Ectodermal cell (in vitro differentiated cells): ENCODE measurements at regions not wholly inside any gene's neighbourhood (a gene's known extent, or its start where the extent isn't known, plus 50 kb on each side); places are given as distances from the start of the nearest gene placed in this dataset.

ENCODE experiments used
- H3K27ac ChIP-seq: 2 replicates; pipeline ENCODE4 v1.7.0; 2013; ENCODE audit warnings: mild to moderate bottlenecking, low read depth, low read length; ENCODE audit not compliant: insufficient read depth, poor library complexity, severe bottlenecking
- H3K27me3 ChIP-seq: 2 replicates; pipeline ENCODE4 v1.7.0; 2013; ENCODE audit warnings: mild to moderate bottlenecking, low read length; ENCODE audit not compliant: insufficient read depth, control insufficient read depth, poor library complexity, severe bottlenecking
- H3K36me3 ChIP-seq: one replicate; pipeline ENCODE4 v1.7.0; 2013; ENCODE audit warnings: low read length; ENCODE audit not compliant: control insufficient read depth, insufficient read depth
- H3K4me1 ChIP-seq: one replicate; pipeline ENCODE4 v1.7.0; 2013; ENCODE audit warnings: low read length; ENCODE audit not compliant: control insufficient read depth, insufficient read depth
- H3K4me3 ChIP-seq: 2 replicates; pipeline ENCODE4 v1.7.0; 2013; ENCODE audit warnings: low read depth, low read length, control low read depth; ENCODE audit not compliant: insufficient read depth
- H3K9me3 ChIP-seq: 2 replicates; pipeline ENCODE4 v1.7.0; 2013; ENCODE audit warnings: mild to moderate bottlenecking, low read length, moderate library complexity; ENCODE audit not compliant: control insufficient read depth
- WGBS, 2 experiments: methylation state at CpG; one replicate each; pipeline ENCODE4 v1.1.7; 2013; ENCODE audit warnings: missing lambda C conversion rate in 2 of 2; 5-methylcytosine and 5-hydroxymethylcytosine counted together

GRCh38 chr2:200079356-200079755 is 124.0 kb downstream of the MAIP1 start:
- Histone ChIP-seq H3K27me3 (no peaks in the 10 kb centered on the region), H3K4me1 (peaks cover 11% of the 10 kb centered on the region), H3K36me3 (no peaks in the 10 kb centered on the region), H3K4me3 (no peak overlapping the region), H3K27ac (no peak overlapping the region), H3K9me3 (no peaks in the 10 kb centered on the region)
- WGBS, 2 experiments, result 88 to 90% methylated on average over 2 of the region's 2 CpGs

GRCh38 chr2:200081236-200081635 is 125.9 kb downstream of the MAIP1 start:
- H3K27ac ChIP-seq, result peak overlapping the region; percentile 79
- 66 to 74% methylated on average over 8 of the region's 8 CpGs for WGBS, 2 experiments
- no peaks in the 10 kb centered on the region for H3K36me3 ChIP-seq
- H3K4me1 ChIP-seq, result peaks cover 11% of the 10 kb centered on the region
- H3K9me3 ChIP-seq, result no peaks in the 10 kb centered on the region
- H3K27me3 ChIP-seq, result no peaks in the 10 kb centered on the region
- no peak overlapping the region for H3K4me3 ChIP-seq

GRCh38 chr2:200081811-200082210 is 126.4 kb downstream of the MAIP1 start:
- Histone ChIP-seq H3K27ac (peak overlapping the region; percentile 79), H3K4me1 (peaks cover 11% of the 10 kb centered on the region), H3K4me3 (no peak overlapping the region), H3K27me3 (no peaks in the 10 kb centered on the region), H3K9me3 (no peaks in the 10 kb centered on the region), H3K36me3 (no peaks in the 10 kb centered on the region)
- 88 to 90% methylated on average over 2 of the region's 2 CpGs for WGBS, 2 experiments

GRCh38 chr2:200084036-200084435 is 128.7 kb downstream of the MAIP1 start:
- H3K9me3 ChIP-seq, result no peaks in the 10 kb centered on the region
- no peaks in the 10 kb centered on the region for H3K36me3 ChIP-seq
- no peak overlapping the region for H3K4me3 ChIP-seq
- H3K27ac ChIP-seq, result no peak overlapping the region
- H3K27me3 ChIP-seq, result no peaks in the 10 kb centered on the region
- H3K4me1 ChIP-seq, result peaks cover 19% of the 10 kb centered on the region

- H3K4me3 ChIP-seq, result no peak overlapping the region
- no peaks in the 10 kb centered on the region for H3K36me3 ChIP-seq
- H3K27ac ChIP-seq, result no peak overlapping the region
- no peaks in the 10 kb centered on the region for H3K9me3 ChIP-seq
- no peaks in the 10 kb centered on the region for H3K27me3 ChIP-seq
- H3K4me1 ChIP-seq, result peaks cover 32% of the 10 kb centered on the region
- 92 to 93% methylated on average over 9 of the region's 9 CpGs for WGBS, 2 experiments
Observed at GRCh38 chr2:200086911-200087310, 131.5 kb downstream of the MAIP1 start.

- no peaks in the 10 kb centered on the region for H3K36me3 ChIP-seq
- H3K4me1 ChIP-seq, result peaks cover 32% of the 10 kb centered on the region
- no peak overlapping the region for H3K4me3 ChIP-seq
- no peak overlapping the region for H3K27ac ChIP-seq
- H3K27me3 ChIP-seq, result no peaks in the 10 kb centered on the region
- H3K9me3 ChIP-seq, result no peaks in the 10 kb centered on the region
- 91 to 93% methylated on average over 5 of the region's 5 CpGs for WGBS, 2 experiments
Observed at GRCh38 chr2:200087451-200087850, 132.1 kb downstream of the MAIP1 start.

GRCh38 chr2:200089040-200089755 is 133.8 kb downstream of the MAIP1 start:
- 74 to 85% methylated on average over 6 of the region's 6 CpGs for WGBS, 2 experiments
- Histone ChIP-seq H3K27me3 (no peaks in the 10 kb centered on the region), H3K36me3 (no peaks in the 10 kb centered on the region), H3K4me1 (peaks cover 34% of the 10 kb centered on the region), H3K4me3 (no peak overlapping the region), H3K9me3 (no peaks in the 10 kb centered on the region), H3K27ac (no peak overlapping the region)

GRCh38 chr2:200089756-200090109 is 134.4 kb downstream of the MAIP1 start:
- WGBS, 2 experiments, result 72 to 74% methylated on average over 6 of the region's 6 CpGs
- no peak overlapping the region for H3K27ac ChIP-seq
- no peak overlapping the region for H3K4me3 ChIP-seq
- H3K4me1 ChIP-seq, result peaks cover 34% of the 10 kb centered on the region
- no peaks in the 10 kb centered on the region for H3K27me3 ChIP-seq
- no peaks in the 10 kb centered on the region for H3K9me3 ChIP-seq
- no peaks in the 10 kb centered on the region for H3K36me3 ChIP-seq

- no peak overlapping the region for H3K27ac ChIP-seq
- no peaks in the 10 kb centered on the region for H3K9me3 ChIP-seq
- no peaks in the 10 kb centered on the region for H3K27me3 ChIP-seq
- 92 to 95% methylated on average over 6 of the region's 6 CpGs for WGBS, 2 experiments
- no peaks in the 10 kb centered on the region for H3K36me3 ChIP-seq
- H3K4me1 ChIP-seq, result peaks cover 34% of the 10 kb centered on the region
- no peak overlapping the region for H3K4me3 ChIP-seq
Observed at GRCh38 chr2:200090683-200091082, 135.3 kb downstream of the MAIP1 start.

GRCh38 chr2:200091126-200091525 is 135.7 kb downstream of the MAIP1 start:
- WGBS, 2 experiments, result 76 to 83% methylated on average over 2 of the region's 2 CpGs
- Histone ChIP-seq H3K9me3 (no peaks in the 10 kb centered on the region), H3K4me3 (no peak overlapping the region), H3K4me1 (peaks cover 34% of the 10 kb centered on the region), H3K27ac (no peak overlapping the region), H3K27me3 (no peaks in the 10 kb centered on the region), H3K36me3 (no peaks in the 10 kb centered on the region)

GRCh38 chr2:200092235-200092634 is 136.9 kb downstream of the MAIP1 start:
- H3K4me3 ChIP-seq, result no peak overlapping the region
- no peaks in the 10 kb centered on the region for H3K36me3 ChIP-seq
- H3K27me3 ChIP-seq, result no peaks in the 10 kb centered on the region
- no peak overlapping the region for H3K27ac ChIP-seq
- 89 to 94% methylated on average over 2 of the region's 2 CpGs for WGBS, 2 experiments
- H3K9me3 ChIP-seq, result no peaks in the 10 kb centered on the region
- peaks cover 30% of the 10 kb centered on the region for H3K4me1 ChIP-seq
